HEK293 (cell line): ENCODE measurements at regions not wholly inside any gene's neighbourhood (a gene's known extent, or its start where the extent isn't known, plus 50 kb on each side); places are given as distances from the start of the nearest gene placed in this dataset.

Source experiments
- CTCF ChIP-seq: fragments of 450-650 bp; formaldehyde crosslinking; IDR thresholded peaks from 2 replicates; pipeline ENCODE4 v1.5.1; 2016; ENCODE audit warnings: missing biosample characterization, missing genetic modification characterization
- HOXA7 ChIP-seq: sonication (generic); formaldehyde crosslinking; IDR thresholded peaks from 2 replicates; pipeline ENCODE4 v1.8.1; 2022; ENCODE audit warnings: missing genetic modification reagents, borderline replicate concordance
- KLF16 ChIP-seq: fragments of 450-650 bp; formaldehyde crosslinking; IDR thresholded peaks from 2 replicates; pipeline ENCODE4 v1.5.1; 2017; ENCODE audit warnings: missing biosample characterization, missing genetic modification characterization
- WT1 ChIP-seq: fragments of 450-650 bp; formaldehyde crosslinking; IDR thresholded peaks from 2 replicates; pipeline ENCODE4 v1.5.1; 2016; ENCODE audit warnings: missing biosample characterization, missing genetic modification characterization
- ZNF24 ChIP-seq: fragments of 450-650 bp; formaldehyde crosslinking; IDR thresholded peaks from 2 replicates; pipeline ENCODE4 v1.5.1; 2016; ENCODE audit warnings: missing biosample characterization, missing genetic modification characterization
- ZNF274 ChIP-seq, 2 experiments: fragments of 200-500 bp in 1 of 2; fragments of 450-650 bp in 1 of 2; sonication (Bioruptor generic) in 1 of 2; formaldehyde crosslinking in 1 of 2; IDR thresholded peaks; 2 replicates each; pipeline versions ENCODE4 v1.5.1 to v1.6.1; 2014 to 2016; ENCODE audit warnings: borderline replicate concordance in 1 of 2, inconsistent platforms in 1 of 2, low read length in 1 of 2, missing biosample characterization in 1 of 2, missing genetic modification characterization in 1 of 2

- no peak for TF ChIP-seq WT1 (tag by site-specific recombination)
- TF ChIP-seq CTCF (tag by site-specific recombination), result no peak
- no peak for TF ChIP-seq HOXA7
- no peak for TF ChIP-seq ZNF274 (IDR thresholded peaks at IDR 0.05; ENCODE audit: low read length)
- TF ChIP-seq ZNF274 (tag by site-specific recombination; IDR thresholded peaks at IDR 0.05; ENCODE audit: borderline replicate concordance), result no peak
- TF ChIP-seq KLF16 (tag by site-specific recombination), result no peak
- no peak for TF ChIP-seq ZNF24 (tag by site-specific recombination)
Observed at GRCh38 chr1:91075233-91076135, 53.6 kb upstream of the ZNF644 start.
